HS-5 (cell line): ENCODE measurements at regions not wholly inside any gene's neighbourhood (a gene's known extent, or its start where the extent isn't known, plus 50 kb on each side); places are given as distances from the start of the nearest gene placed in this dataset.
"Not testable (repeated sequence)": the region's sequence is repeated elsewhere in the genome, so short reads cannot be mapped to it uniquely, and the experiment has no call there.

ENCODE experiments used
- DNase-seq: peaks from one replicate; pipeline ENCODE4 v3.0.0-alpha.2; 2012; ENCODE audit warnings: low read depth

DNA sequence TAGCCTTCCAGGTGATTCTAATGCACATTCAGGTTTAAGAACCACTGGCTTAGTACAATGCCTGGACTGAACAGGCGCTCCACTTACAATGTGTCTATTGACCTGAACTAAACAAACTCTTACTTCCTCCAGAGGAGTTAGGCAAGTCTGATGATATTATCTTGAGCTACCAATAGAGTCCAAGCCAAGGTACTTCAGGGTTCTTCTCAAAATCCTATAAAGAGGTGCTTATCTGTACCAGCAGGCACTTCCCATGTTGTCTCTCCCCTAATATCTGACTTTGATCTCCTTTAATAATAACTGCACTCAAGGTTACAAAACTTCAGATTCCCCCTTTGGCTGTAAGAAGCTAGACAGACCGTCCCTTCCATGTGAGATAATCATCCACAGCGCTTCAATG, 157.0 kb upstream of the SVIL start:
- no peak for DNase-seq

DNA sequence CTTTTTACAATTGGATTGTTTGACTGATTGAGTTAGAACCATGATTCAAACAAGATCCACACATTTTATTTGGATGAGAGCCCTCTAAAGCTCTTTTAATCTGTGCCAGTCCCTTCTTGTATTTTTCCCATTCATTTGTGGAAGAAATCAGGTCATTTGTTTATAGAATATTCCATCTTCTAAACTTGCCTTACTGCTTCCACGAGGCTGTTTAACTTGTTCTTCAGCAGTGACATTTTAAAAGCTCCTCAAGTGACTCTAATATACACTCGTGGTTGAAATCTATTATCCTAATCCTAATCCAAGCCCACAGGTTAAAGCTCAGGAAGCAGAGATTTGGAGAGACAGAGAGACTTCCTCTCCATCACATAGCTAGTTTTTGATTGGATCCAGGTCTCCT, 155.4 kb upstream of the SVIL start:
- no peak for DNase-seq

DNA sequence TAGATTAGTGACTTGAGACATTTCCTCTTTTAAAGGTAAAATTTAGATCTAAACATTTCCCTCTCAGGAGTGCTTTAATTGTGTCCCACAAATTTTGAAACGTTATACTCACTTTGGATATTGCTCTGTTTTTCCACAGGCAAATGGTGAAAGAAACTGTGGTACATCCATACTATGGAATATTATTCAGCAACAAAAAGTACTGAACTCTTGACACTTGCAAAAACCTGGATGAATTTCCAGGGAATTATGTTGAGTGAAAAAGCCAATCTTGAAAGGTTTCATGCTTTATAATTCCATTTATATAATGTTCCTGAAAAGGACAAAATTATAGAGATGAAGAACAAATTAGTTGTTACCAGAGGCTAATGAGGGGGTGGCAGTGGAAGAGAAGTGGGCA, 153.3 kb upstream of the SVIL start:
- DNase-seq: no peak

DNA sequence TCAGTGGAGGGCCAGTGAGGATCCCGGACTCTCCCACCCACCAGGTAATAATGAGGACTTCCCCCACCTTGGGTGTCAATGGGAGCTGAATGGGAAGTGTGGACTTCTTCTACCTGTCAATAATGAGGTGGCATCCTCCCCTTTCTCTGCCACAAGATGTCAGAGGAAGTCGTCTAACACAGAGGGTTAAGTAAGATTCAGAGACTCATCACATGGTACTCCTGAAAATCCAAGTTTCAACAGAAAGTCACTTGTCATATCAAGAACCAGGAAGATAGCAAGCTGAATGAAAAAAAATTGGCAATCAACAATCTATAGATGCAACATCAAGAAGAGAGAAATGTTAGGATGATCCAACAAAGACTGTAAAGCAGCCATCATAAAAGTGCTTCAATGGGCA, 150.9 kb upstream of the SVIL start:
- DNase-seq: no peak

DNA sequence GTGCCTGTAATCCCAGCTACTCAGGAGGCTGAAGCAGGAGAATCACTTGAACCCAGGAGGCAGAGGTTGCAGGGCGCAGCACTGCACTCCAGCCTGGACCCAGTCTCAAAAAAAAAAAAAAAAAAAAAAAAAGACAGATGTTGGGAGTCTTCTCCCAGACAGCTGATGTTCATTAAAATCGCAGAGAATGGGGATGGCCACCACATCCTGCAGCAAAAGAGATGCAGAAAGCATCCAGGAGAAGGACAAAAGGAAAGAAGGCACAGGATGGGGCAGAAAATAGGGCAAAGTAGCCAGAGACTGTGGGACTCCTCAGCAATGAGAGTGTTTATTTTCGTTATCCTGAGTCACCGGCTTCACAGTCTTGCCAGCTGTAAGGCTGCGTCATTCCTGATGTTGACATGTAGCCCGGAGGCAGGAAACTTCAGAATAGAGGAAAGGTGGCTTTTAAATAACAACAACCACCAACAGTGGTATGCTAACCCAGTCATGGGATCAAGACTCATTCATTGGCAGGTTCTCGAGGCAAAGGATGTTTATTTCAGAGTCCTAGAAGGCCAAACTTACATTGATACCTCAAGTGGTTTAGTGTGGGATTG, 149.5 kb upstream of the SVIL start:
- DNase-seq: peak; percentile 85

DNA sequence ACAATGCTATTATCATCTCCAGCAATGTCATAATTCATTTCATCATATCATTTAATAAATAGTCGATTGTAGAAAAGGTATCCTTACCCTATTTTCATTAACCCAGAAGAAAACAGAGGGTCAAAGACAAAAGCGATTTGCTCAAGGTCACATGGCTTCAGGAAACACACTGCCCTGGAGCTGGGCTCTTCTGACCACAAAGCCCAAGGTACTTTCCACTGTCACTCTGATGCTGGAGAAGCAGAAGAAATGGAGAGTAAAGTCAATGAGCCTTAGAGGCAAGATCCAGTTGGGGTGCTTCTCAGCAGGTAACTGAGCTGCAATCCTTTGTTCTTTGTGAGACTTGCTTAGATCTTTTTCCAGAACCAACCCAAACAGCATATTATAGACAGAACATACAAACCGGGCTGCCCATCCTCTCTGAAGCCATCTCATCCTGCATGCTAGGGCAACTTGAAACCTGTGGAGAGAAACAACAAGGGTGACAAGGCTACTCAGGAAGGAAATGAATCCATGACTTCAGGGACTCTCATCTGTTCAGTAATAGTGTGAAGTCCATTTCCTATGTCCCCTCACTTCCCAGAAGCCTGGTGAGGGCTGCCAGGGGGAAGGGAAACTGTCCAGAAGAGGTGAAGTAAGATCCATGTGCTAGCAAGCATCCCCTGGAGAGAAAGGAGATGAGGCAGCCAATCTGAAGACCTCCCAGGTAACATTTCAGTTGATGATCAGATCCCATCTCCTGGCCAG, 148.6 kb upstream of the SVIL start:
- DNase-seq: no peak

DNA sequence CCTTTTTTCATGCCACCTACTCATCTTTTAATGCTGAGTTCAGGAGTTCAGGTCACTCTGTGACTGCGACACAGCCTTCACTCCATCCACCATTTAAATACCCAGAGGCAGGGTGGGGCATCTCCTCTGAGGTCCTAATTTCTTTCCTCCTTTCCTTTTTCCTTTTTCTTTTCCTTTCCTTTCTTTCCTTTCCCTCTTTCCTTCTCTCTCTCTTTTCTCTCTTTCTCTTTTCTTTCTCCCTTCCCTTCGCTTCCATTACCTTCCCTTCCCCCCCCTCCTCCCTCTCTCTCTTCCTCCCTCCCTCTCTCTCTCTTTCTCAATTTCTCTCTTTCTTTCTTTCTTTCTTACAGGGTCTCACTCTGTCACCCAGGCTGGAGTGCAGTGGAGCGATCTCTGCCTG, 145.9 kb upstream of the SVIL start:
- no peak for DNase-seq

DNA sequence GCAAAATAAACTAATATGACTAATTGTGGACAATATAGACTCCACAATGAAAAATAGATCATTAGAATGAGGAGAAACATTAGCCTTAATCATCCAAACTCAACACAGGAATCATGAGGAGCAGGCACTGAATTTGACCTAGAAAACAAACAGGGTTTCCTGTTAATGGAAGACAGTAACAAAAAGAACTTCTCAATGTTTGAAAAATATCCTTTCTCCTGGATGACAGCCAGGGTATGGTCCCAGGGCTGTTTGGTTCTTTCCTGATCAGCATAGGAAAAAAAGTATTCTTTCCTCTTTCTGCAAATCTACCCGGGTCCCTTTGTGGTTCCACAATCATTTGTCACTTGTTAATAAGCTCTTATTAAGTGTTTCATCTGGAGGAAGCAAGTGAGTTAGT, 145.3 kb upstream of the SVIL start:
- DNase-seq: no peak

DNA sequence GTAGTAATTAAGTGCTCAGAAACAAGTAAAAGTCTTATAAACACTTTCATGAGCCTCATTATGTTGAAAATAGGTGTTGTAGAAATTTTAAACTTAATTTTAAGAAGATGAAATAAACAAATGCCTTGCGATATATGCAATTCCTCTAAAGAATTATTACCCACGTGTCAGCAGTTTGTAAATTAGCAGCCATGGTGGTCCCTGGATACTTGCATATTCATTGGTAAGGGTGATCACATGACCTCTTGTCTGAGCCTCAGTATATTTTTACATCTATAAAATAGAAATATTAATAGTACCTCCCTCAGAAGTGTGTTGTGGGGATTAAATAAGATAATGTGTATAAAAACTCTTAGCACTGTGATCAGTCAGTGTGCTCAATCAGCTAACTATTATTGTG, 141.5 kb upstream of the SVIL start:
- no peak for DNase-seq

DNA sequence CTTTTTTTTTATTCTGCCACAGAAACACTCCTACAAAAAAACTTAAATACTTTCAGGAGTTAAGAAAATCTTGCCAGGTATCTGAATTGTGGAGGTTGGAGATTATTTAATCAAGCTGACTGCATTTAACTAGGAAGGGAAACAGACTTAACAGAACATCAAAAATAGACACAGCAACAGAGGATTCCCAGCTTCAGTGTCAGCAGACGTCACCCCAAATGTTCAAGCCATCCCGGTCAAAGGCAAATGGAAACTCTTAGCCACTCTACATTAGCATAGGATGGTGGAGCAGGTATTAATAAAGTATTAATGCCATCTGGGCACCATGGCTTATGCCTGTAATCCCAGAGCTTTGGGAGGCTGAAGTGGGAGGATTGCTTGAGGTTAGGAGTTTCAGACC, 139.7 kb upstream of the SVIL start:
- DNase-seq: no peak

DNA sequence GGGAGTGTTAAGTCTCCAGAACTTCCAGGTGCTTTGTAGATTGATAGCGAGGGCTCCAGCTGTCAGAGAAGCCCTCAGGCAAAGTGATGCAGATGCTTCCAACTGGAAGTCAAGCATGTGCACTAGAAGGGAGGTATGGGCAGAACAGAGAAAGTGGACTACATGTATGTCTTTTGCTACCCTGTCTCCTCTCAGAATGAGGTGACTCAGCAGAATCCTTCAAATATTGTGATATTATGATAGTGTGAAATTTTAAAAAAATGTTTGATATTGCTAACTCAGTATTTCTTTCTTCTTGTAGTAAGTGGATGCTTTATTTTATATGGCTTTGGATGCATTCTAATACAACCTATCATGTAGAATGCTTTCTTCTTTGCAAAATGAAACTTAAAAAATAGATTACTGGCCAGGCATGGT, 138.9 kb upstream of the SVIL start:
- no peak for DNase-seq

DNA sequence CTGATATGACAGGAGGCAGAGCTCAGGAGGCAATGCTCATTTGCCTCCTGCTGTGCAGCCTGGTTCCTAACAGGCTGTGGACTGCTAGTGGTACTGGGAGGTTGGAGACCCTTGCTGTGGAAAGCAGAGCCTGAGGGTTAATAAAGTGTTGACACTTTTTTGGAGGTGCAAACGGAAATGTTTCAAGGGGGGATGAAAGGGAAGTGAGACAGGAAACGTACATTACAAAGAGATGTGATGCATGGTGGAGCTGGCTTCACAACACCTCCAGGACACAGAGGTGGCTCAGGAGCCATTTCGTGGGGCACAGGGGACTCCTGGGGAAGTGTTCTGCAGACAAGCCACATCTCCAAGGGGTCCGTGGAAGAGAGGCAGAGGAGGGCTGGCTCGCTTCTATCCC, 137.6 kb upstream of the SVIL start:
- no peak for DNase-seq

DNA sequence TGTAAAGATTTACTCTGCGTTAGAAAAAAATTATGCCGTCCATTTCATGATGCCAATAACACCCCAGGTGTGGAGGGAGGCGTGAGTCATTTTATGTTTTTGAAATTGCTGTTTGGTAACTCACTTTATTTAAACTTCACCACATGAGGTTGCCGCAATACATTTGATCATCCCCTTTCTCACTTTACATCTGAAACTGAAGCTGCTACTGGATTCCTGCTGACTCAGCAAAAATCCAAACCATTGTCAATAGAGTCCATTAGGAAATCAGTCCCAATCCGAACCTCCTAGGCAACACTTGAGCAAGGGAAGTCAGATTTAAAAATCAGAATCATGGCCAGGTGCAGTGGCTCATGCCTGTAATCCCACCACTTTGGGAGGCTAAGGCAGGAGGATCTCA, 136.6 kb upstream of the SVIL start:
- DNase-seq: no peak

DNA sequence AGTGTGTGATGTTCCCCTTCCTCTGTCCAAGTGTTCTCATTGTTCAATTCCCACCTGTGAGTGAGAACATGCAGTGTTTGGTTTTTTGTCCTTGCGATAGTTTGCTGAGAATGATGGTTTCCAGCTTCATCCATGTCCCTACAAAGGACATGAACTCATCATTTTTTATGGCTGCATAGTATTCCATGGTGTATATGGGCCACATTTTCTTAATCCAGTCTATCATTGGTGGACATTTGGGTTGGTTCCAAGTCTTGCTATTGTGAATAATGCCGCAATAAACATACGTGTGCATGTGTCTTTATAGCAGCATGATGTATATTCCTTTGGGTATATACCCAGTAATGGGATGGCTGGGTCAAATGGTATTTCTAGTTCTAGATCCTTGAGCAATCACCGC, 134.5 kb upstream of the SVIL start:
- DNase-seq: not testable (repeated sequence)

DNA sequence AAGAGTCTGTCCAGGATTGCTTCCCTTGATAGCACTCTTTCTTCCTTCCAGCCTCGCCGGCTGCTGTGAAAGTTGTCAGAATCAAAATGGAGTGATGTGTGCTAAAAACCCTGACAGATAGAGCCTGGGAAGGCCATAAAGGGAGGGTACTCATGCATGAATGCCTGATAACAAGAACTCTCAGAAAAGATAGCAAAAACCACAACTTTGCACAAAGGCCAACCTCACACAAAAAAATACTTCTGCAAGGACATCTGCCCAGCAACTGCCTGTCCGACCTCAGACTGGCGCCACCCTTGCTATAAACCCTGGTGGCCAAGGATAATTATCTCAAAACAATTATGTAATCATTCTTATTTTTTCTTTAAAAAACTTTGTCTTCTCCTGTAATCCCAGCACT, 133.2 kb upstream of the SVIL start:
- DNase-seq: no peak

DNA sequence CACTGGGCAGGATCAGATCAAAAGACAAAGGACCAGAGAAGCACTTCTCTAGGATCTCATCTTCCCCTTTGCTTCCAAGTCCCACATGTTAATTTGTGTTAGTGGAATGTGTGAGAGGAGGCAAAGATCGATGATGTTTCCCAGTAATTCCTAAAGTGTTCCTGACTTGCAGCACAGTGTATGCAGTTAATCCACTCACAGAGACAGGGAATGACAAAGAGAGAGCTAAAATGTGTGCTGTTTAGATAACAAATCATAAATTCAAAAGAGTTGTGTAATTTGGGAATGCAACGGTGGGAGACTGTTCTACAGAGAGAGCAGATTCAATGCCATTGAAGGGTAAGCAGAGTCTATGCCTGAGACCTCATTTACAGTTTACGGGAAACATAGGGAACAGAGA, 132.0 kb upstream of the SVIL start:
- no peak for DNase-seq

DNA sequence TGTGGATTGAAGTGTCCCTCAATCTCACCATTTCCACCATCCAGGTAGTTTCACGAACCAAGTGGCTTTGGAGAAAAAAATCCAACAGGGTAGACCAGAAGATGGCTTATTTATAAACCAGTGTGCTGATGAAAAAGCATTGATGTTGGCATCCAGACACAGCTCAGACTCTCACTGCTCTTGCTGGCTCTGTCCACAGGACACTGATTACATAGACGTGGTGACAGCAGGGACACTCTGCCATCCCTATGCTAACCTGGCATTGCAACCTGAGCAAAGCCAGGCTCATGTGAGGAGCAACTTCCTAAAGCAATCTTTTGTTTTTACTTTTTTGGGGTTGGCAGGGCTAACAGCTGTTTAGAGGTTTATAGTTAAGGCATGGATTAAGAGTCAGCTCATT, 130.6 kb upstream of the SVIL start:
- DNase-seq: no peak

DNA sequence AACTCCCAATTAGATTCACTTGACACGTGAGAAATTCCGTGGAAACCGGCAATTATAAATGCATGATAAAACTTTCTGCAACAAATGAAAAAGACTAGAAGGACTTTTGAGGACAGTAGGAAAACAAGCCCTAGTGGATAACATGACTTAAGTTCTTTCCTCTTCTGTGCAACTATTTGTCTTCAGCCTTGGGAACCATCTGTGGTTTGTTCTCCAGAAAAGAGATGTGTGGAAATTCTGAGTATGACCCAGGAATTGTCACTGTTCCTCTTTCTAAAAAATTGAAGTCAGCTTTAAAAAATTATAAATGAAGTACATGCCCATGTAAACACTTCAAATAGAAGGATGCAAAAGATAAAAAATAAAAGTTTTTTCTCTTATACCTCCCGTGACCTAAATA, 128.6 kb upstream of the SVIL start:
- no peak for DNase-seq

DNA sequence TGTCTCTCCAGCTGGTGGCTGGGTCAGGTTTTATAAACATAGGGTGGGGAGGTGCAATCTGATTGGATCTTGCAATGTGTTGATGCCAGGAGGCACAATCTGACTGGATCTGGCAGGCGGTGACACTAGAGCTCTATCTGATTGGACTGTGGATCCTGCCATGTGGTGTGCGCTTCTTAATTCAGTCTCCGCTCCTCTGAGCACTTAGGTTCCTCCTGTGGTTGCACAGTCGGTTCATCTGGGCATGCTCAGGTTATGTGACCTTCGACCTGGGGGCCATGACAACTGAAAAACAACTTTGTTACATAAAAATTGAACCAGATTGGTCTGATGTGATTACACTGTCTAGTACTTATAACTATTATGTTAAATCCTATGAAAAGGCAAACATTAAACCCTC, 127.1 kb upstream of the SVIL start:
- DNase-seq: no peak

DNA sequence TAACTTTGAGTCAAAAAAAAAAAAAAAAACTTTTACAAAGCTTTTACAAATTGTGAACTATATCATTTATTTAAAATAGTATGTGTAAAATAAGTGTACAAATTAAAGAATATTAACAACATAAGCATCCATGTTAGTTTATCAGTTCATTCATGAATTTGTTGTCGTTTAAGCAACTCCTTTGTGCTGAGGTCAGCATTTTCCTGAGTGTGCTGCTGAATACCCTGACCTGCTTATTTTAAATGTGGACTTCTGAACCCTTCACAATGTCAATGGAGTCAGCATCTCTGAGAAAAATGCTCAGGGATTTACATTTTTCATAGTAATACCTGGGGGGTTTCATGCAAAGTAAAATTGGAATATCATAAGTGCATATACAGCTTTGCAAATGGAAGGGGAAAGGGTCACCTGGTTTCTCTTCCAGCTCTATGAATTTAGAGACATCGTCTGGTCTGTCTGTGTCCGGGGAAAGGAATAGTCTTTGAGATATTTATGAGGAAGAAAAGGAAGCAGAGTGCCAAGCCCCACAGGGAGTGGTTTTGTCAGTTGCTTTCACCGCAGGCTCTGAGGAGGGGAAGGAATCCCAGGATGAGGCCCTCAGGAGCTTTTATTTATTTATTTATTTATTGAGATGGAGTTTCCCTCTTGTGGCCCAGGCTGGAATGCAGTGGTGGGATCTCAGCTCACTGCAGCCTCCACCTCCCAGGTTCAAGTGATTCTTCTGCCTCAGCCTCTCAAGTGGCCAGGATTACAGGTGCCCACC, 125.5 kb upstream of the SVIL start:
- no peak for DNase-seq

DNA sequence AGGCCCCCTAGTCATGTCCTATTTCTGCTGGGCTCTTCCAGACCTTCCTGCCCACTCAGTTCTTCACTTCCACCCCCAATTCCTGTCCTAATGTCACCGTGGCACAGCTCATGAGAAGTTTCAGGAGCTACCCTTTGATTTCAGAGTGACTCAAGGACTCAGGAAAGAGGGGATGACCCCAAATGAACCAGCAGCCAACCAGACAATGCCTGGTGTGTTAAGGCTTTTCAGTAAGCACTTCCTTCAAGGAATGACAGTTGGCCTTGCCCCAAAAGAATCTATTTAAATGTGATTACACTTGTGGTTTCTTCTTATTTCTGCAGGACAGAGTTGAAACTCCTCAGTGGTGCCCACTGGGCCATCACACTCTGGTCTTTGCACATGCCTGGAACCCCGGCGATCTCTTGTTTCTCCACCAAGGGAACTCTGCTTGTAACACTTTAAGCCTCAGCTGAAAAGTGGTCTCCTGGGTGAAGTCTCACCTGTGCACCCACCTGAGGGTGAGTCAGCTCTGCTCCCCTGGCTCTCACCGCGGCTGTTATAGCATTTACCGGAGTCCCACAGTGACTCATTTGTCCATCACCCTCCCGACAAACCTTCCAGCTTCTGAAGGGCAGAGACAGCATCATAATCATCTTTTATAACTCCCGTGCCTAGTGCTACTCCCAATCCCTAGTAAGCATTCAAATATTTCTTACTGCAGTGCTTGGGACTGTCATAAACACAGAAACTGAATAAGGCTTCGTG, 123.0 kb upstream of the SVIL start:
- no peak for DNase-seq

DNA sequence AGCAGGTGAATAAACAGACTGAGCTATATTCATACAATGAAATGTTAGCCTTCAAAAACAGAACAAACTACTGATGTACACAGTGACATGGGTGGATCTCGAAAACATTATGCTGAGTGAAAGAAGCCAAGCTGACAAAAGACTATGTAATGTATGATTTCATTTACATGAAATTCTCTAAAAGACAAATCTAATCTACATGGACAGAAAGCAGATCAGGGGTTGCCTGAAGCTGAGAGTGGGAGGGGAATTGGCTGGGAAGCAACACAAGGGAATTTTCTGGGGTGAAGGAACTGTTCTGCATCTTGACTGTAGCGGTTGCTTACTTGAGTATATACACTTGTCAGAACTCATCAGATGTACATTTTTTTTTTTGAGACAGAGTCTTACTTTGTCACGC, 121.7 kb upstream of the SVIL start:
- DNase-seq: no peak

DNA sequence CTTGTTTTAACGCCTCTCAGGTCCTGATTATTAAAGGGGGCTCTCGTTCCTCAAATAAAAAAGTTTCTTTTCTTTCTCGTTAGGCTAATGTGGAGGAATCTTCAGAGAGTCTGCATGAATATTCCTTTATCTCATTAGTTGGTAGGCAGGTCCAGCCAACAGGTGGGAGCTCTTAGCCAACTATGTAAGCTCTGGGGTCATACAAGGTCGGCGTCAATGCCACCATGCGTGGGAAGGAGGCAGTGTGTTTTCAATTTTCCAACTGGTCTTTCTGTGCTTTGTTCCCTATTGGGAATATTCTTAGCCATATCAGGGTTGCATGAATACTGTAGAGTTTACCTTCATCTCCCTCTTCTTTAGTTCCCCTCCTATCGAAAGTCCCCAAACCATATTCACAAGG, 118.5 kb upstream of the SVIL start:
- DNase-seq: no peak
